Vagina (tissue), 2 donors: ENCODE measurements at regions not wholly inside any gene's neighbourhood (a gene's known extent, or its start where the extent isn't known, plus 50 kb on each side); places are given as distances from the start of the nearest gene placed in this dataset.

Experiments used
- POLR2A ChIP-seq, 2 donors: fragments of 450-650 bp; IDR thresholded peaks; one replicate each; pipeline ENCODE4 v1.6.1; 2017; ENCODE audit warnings: antibody characterized with exemption in 2 of 2, mild to moderate bottlenecking in 2 of 2, moderate library complexity in 2 of 2
- TF ChIP-seq, protein P1 (sequence below), 3 experiments: fragments of 450-650 bp in 2 of 3; fragments of 200-600 bp in 1 of 3; sonication (generic) in 1 of 3; IDR thresholded peaks; one replicate each; pipeline ENCODE4 v1.5.1; 2017 to 2019; ENCODE audit warnings: antibody characterized with exemption in 3 of 3, mild to moderate bottlenecking in 2 of 3, moderate library complexity in 2 of 3

GRCh38 chr7:131131746-131132431, 195.8 kb upstream of the MKLN1 start:
- TF ChIP-seq, protein P1, sequence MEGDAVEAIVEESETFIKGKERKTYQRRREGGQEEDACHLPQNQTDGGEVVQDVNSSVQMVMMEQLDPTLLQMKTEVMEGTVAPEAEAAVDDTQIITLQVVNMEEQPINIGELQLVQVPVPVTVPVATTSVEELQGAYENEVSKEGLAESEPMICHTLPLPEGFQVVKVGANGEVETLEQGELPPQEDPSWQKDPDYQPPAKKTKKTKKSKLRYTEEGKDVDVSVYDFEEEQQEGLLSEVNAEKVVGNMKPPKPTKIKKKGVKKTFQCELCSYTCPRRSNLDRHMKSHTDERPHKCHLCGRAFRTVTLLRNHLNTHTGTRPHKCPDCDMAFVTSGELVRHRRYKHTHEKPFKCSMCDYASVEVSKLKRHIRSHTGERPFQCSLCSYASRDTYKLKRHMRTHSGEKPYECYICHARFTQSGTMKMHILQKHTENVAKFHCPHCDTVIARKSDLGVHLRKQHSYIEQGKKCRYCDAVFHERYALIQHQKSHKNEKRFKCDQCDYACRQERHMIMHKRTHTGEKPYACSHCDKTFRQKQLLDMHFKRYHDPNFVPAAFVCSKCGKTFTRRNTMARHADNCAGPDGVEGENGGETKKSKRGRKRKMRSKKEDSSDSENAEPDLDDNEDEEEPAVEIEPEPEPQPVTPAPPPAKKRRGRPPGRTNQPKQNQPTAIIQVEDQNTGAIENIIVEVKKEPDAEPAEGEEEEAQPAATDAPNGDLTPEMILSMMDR (IDR thresholded peaks at IDR 0.05): no peak
- TF ChIP-seq POLR2A (IDR thresholded peaks at IDR 0.05): no peak
